Mesothelial cell of epicardium (in vitro differentiated cells): ENCODE measurements at regions not wholly inside any gene's neighbourhood (a gene's known extent, or its start where the extent isn't known, plus 50 kb on each side); places are given as distances from the start of the nearest gene placed in this dataset.

Experiments used
- DNase-seq, 2 experiments: peaks; one replicate each; pipeline ENCODE4 v3.0.0; 2021; ENCODE audit warnings: low spot score in 2 of 2; ENCODE audit not compliant: unreplicated experiment in 2 of 2
- H3K27ac Mint-ChIP-seq: 2 replicates; pipeline ENCODE4 v1.8.0; 2021; ENCODE audit warnings: mixed read lengths
- H3K27me3 Mint-ChIP-seq: 2 replicates; pipeline ENCODE4 v1.8.0; 2021; ENCODE audit warnings: low read depth, mixed read lengths
- H3K36me3 Mint-ChIP-seq: 2 replicates; pipeline ENCODE4 v1.8.0; 2021; ENCODE audit warnings: mixed read lengths
- H3K4me1 Mint-ChIP-seq: 2 replicates; pipeline ENCODE4 v1.8.0; 2021; ENCODE audit warnings: mixed read lengths
- H3K4me3 Mint-ChIP-seq: 2 replicates; pipeline ENCODE4 v1.8.0; 2021; ENCODE audit warnings: mild to moderate bottlenecking, moderate library complexity, mixed read lengths
- H3K9me3 Mint-ChIP-seq: 2 replicates; pipeline ENCODE4 v1.8.0; 2021; ENCODE audit warnings: mixed read lengths
- CTCF ChIP-seq: fragments of 200-600 bp; sonication (generic); IDR thresholded peaks from one replicate; pipeline ENCODE4 v1.5.0; 2021; ENCODE audit warnings: antibody characterized with exemption; ENCODE audit not compliant: unreplicated experiment

GRCh38 chr12:98208816-98209215 is 306.6 kb upstream of the TMPO start:
- Mint-ChIP-seq H3K27me3 (peaks cover 9% of the 10 kb centered on the region), H3K9me3 (peaks cover 30% of the 10 kb centered on the region), H3K36me3 (no peaks in the 10 kb centered on the region), H3K4me1 (no peaks in the 10 kb centered on the region), H3K4me3 (no peak overlapping the region), H3K27ac (no peak overlapping the region)
- no peak for DNase-seq
- TF ChIP-seq CTCF = no peak

GRCh38 chr12:98211909-98212695 is 303.3 kb upstream of the TMPO start:
- Mint-ChIP-seq H3K9me3 (peaks cover 2% of the 10 kb centered on the region), H3K36me3 (no peaks in the 10 kb centered on the region), H3K4me1 (no peaks in the 10 kb centered on the region), H3K27me3 (peaks cover 23% of the 10 kb centered on the region), H3K4me3 (no peak overlapping the region), H3K27ac (no peak overlapping the region)
- no peak for TF ChIP-seq CTCF
- DNase-seq = no peak

DNA sequence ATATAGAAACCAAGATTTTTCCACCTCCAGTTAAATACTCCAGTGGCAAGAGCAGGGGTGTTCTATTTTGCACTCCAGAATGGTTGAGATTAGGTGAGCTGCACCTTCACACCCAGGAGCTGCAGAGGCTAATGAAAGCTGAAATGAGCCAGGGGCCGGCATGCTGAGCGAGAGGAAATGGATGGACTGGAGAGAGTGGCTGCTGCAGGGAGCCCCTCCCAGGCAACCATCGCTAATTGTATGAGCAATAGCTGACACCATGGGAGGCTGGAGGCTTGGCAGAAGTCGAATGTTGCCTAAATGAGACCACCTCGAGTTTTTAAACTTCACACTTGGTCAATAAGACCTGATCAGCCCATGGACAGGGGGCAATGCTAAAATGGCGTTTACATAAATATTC is 301.8 kb upstream of the TMPO start:
- Mint-ChIP-seq H3K9me3 (no peaks in the 10 kb centered on the region), H3K4me3 (no peak overlapping the region), H3K27me3 (peaks cover 28% of the 10 kb centered on the region), H3K27ac (no peak overlapping the region), H3K4me1 (no peaks in the 10 kb centered on the region), H3K36me3 (no peaks in the 10 kb centered on the region)
- DNase-seq = no peak
- no peak for TF ChIP-seq CTCF

DNA sequence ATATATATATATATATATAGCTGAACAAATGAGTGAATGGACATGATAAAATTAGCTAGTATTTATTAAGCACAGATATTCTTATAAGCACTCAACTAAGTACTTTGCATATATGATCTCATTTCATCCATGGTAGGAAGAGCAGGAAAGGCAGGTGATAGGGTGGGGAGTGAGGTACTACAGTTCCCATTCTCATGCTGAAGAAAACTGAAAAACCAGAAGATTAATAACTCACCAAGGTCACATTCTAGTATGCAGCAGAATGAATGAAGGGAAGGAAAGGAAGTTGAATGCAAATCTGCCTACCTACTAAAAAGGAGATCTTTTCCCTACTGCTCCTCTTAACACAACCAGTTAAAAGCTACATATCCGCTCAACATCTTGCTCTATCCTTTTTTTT is 298.1 kb upstream of the TMPO start:
- H3K27ac Mint-ChIP-seq = no peak overlapping the region
- no peaks in the 10 kb centered on the region for H3K36me3 Mint-ChIP-seq
- peaks cover 40% of the 10 kb centered on the region for H3K27me3 Mint-ChIP-seq
- no peak for DNase-seq
- no peaks in the 10 kb centered on the region for H3K9me3 Mint-ChIP-seq
- H3K4me3 Mint-ChIP-seq = no peak overlapping the region
- no peaks in the 10 kb centered on the region for H3K4me1 Mint-ChIP-seq
- TF ChIP-seq CTCF = no peak

GRCh38 chr12:98220636-98221035 is 294.8 kb upstream of the TMPO start:
- Mint-ChIP-seq H3K27ac (no peak overlapping the region), H3K36me3 (no peaks in the 10 kb centered on the region), H3K9me3 (no peaks in the 10 kb centered on the region), H3K27me3 (peaks cover 42% of the 10 kb centered on the region), H3K4me1 (peaks cover 4% of the 10 kb centered on the region), H3K4me3 (no peak overlapping the region)
- no peak for TF ChIP-seq CTCF
- DNase-seq = no peak
